Body of pancreas (tissue), 4 donors: ENCODE measurements at regions not wholly inside any gene's neighbourhood (a gene's known extent, or its start where the extent isn't known, plus 50 kb on each side); places are given as distances from the start of the nearest gene placed in this dataset.

Experiments used
- CTCF ChIP-seq, 7 experiments: fragments of 450-650 bp in 4 of 7; fragments of 200-600 bp in 3 of 7; sonication (generic) in 3 of 7; IDR thresholded peaks; one replicate each; pipeline ENCODE4 v1.5.1; 2016 to 2019; ENCODE audit warnings: antibody characterized with exemption in 7 of 7
- POLR2A ChIP-seq, 3 donors: fragments of 450-650 bp; IDR thresholded peaks; one replicate each; pipeline ENCODE4 v1.6.1; 2016; ENCODE audit warnings: antibody characterized with exemption in 3 of 3, mild to moderate bottlenecking in 2 of 3

- TF ChIP-seq POLR2A (IDR thresholded peaks at IDR 0.05) (no peak), CTCF (IDR thresholded peaks at IDR 0.05) (no peak)
These were observed 106.6 kb downstream of the MATN1 start for GRCh38 chr1:30616759-30617158.
